ENCODE measurements at regions not wholly inside any gene's neighbourhood (a gene's known extent, or its start where the extent isn't known, plus 50 kb on each side); places are given as distances from the start of the nearest gene placed in this dataset.

- no peaks in the 10 kb centered on the region for H3K4me1 ChIP-seq (ENCODE audit: control insufficient read depth, insufficient read depth, low read length)
- ChIA-PET POLR2A (no interaction called here), CTCF (no interaction called here)
- no peaks in the 10 kb centered on the region for H3K36me3 ChIP-seq (ENCODE audit: control insufficient read depth in 2 of 2, insufficient read depth in 1 of 2, low read length in 2 of 2)
- TF ChIP-seq ZNF654 (tag by site-specific recombination; IDR thresholded peaks at IDR 0.05; ENCODE audit: low read depth) (no peak), ZNF623 (tag by site-specific recombination; IDR thresholded peaks at IDR 0.05) (no peak), ZNF701 (tag by site-specific recombination; IDR thresholded peaks at IDR 0.05) (no peak), ZNF513 (tag by site-specific recombination; IDR thresholded peaks at IDR 0.05) (no peak), ZBTB49 (tag by site-specific recombination; IDR thresholded peaks at IDR 0.05; ENCODE audit: low read depth) (no peak), ZNF266 (tag by site-specific recombination; IDR thresholded peaks at IDR 0.05; ENCODE audit: low read depth) (no peak), GLI4 (tag by site-specific recombination; IDR thresholded peaks at IDR 0.05) (no peak), ZSCAN16 (tag by site-specific recombination; IDR thresholded peaks at IDR 0.05) (no peak), ZNF596 (tag by site-specific recombination; IDR thresholded peaks at IDR 0.05) (no peak), ZNF692 (tag by site-specific recombination; IDR thresholded peaks at IDR 0.05) (no peak), ZNF843 (tag by site-specific recombination; IDR thresholded peaks at IDR 0.05) (no peak), BCL11A (tag by site-specific recombination; IDR thresholded peaks at IDR 0.05; ENCODE audit: low read depth) (no peak), SALL2 (tag by site-specific recombination; IDR thresholded peaks at IDR 0.05; ENCODE audit: borderline replicate concordance) (no peak)
- H3K9me3 ChIP-seq (ENCODE audit: control insufficient read depth, insufficient read depth, low read depth, low read length), result no peaks in the 10 kb centered on the region
- H3K4me3 ChIP-seq (ENCODE audit: low read depth, low read length), result no peak overlapping the region
- no peak overlapping the region for H3K27ac ChIP-seq (ENCODE audit: extremely low read depth, low read depth, low read length)
These were observed 208.5 kb upstream of the TOX3 start for GRCh38 chr16:52755396-52755795.

- ChIA-PET POLR2A (no interaction called here), CTCF (no interaction called here)
- no peak overlapping the region for H3K4me3 ChIP-seq (ENCODE audit: low read depth, low read length)
- no peak overlapping the region for H3K27ac ChIP-seq (ENCODE audit: extremely low read depth, low read depth, low read length)
- H3K9me3 ChIP-seq (ENCODE audit: control insufficient read depth, insufficient read depth, low read depth, low read length), result no peaks in the 10 kb centered on the region
- H3K4me1 ChIP-seq (ENCODE audit: control insufficient read depth, insufficient read depth, low read length), result no peaks in the 10 kb centered on the region
- TF ChIP-seq TRIM28 (IDR thresholded peaks at IDR 0.05; ENCODE audit: borderline replicate concordance, low read length), result no peak
- no peak for TF ChIP-seq ZNF175 (tag by site-specific recombination; IDR thresholded peaks at IDR 0.05)
- TF ChIP-seq OSR2 (tag by site-specific recombination; IDR thresholded peaks at IDR 0.05), result no peak
- TF ChIP-seq KLF17 (tag by site-specific recombination; IDR thresholded peaks at IDR 0.05), result no peak
- TF ChIP-seq ZNF639 (tag by site-specific recombination; IDR thresholded peaks at IDR 0.05), result no peak
- no peak for TF ChIP-seq HOXA7 (CRISPR knock-in tag; IDR thresholded peaks at IDR 0.05; ENCODE audit: borderline replicate concordance)
- TF ChIP-seq ZBTB26 (tag by site-specific recombination; optimal IDR thresholded peaks at IDR 0.05), result no peak
- no peak for TF ChIP-seq ZNF660 (tag by site-specific recombination; IDR thresholded peaks at IDR 0.05)
- TF ChIP-seq KLF10 (tag by site-specific recombination; IDR thresholded peaks at IDR 0.05), result no peak
- no peak for TF ChIP-seq ZNF544 (tag by site-specific recombination; IDR thresholded peaks at IDR 0.05)
- no peak for TF ChIP-seq ZBTB6 (tag by site-specific recombination; IDR thresholded peaks at IDR 0.05)
- H3K36me3 ChIP-seq (ENCODE audit: control insufficient read depth in 2 of 2, insufficient read depth in 1 of 2, low read length in 2 of 2), result no peaks in the 10 kb centered on the region
These were observed 204.1 kb upstream of the TOX3 start for GRCh38 chr16:52751035-52751434.

All from HEK293 (cell line).